ENCODE measurements at regions not wholly inside any gene's neighbourhood (a gene's known extent, or its start where the extent isn't known, plus 50 kb on each side); places are given as distances from the start of the nearest gene placed in this dataset.

DNA sequence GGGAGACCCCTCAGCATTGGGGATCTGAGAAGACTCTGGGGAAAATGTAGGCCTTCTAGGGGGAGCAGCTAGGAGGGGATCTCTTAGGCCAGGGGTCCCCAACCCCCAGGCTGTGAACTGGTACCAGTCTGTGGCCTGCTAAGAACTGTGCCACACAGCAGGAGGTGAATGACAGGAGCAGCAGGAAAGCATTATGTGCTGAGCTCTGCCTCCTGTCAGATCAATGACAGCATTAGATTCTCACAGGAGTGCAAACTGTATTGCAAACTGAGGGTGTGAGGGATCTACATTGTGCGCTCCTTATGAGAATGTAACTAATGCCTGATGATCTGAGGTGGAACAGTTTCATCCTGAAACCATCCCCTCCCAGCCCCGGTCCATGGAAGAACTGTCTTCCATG, 127.3 kb downstream of the SCG2 start:
- TF ChIP-seq CTCF (conservative IDR thresholded peaks at IDR 0.05; ENCODE audit: low read depth, low read length), result no peak
- no peak for TF ChIP-seq EZH2phosphoT487 (IDR thresholded peaks at IDR 0.05; ENCODE audit: borderline replicate concordance, low read length)

All from PC-3 (cell line).